ENCODE measurements at regions not wholly inside any gene's neighbourhood (a gene's known extent, or its start where the extent isn't known, plus 50 kb on each side); places are given as distances from the start of the nearest gene placed in this dataset.

DNA sequence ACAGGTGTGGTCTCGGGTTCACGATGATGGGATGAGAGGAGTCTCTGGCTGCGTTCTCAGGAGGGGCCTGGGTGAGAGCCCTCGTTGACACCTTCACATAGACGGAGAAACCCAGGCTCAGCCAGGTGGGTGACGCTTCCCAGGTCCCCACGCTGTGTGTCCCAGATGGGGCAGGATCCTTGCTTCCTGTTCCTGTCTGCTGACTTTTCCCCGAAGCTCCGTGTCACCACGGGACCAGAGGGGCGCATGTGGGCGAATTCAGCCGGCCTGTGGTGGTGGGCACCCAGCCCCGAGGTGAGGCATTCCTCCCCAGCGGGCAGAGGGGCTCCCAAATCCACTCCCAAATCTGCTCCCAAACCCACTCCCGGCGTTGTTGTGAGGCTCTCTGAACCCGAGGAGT, 732.8 kb downstream of the BRD1 start:
- no peak for TF ChIP-seq TAF1 (IDR thresholded peaks at IDR 0.05; ENCODE audit: low read depth, low read length)
- no peak for TF ChIP-seq SPI1 (IDR thresholded peaks at IDR 0.05; ENCODE audit: low read depth, low read length)
- TF ChIP-seq POLR2A (IDR thresholded peaks at IDR 0.05; ENCODE audit: low read depth, low read length) = no peak
- no peak for TF ChIP-seq POLR2AphosphoS5 (IDR thresholded peaks at IDR 0.05; ENCODE audit: low read depth, low read length)

Data from GM12891 (cell line).